ENCODE measurements at regions not wholly inside any gene's neighbourhood (a gene's known extent, or its start where the extent isn't known, plus 50 kb on each side); places are given as distances from the start of the nearest gene placed in this dataset.

DNA sequence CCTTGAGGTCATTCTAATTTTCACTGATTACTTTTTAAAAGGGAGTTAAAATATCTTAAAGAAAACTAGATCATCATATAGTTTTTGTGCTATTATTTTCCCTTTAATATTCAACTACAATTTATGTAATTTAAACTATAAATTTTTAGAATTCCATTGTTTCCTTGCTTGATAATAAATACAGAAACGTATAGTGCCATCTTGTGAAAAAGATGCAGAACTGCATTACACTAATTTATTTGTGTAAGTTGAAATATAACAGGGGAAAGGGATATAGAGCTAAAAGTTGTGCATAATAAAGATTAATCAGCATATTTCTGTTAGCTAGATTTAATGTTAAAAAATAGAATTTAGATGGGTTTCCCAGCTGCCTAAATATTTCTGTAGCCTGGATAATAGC lies 61.5 kb upstream of the TDRD3 start:
- TF ChIP-seq, protein P1, sequence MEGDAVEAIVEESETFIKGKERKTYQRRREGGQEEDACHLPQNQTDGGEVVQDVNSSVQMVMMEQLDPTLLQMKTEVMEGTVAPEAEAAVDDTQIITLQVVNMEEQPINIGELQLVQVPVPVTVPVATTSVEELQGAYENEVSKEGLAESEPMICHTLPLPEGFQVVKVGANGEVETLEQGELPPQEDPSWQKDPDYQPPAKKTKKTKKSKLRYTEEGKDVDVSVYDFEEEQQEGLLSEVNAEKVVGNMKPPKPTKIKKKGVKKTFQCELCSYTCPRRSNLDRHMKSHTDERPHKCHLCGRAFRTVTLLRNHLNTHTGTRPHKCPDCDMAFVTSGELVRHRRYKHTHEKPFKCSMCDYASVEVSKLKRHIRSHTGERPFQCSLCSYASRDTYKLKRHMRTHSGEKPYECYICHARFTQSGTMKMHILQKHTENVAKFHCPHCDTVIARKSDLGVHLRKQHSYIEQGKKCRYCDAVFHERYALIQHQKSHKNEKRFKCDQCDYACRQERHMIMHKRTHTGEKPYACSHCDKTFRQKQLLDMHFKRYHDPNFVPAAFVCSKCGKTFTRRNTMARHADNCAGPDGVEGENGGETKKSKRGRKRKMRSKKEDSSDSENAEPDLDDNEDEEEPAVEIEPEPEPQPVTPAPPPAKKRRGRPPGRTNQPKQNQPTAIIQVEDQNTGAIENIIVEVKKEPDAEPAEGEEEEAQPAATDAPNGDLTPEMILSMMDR (IDR thresholded peaks at IDR 0.05; ENCODE audit: insufficient read depth, low read depth, low read length): peak; percentile 39
- TF ChIP-seq EZH2 (IDR thresholded peaks at IDR 0.05; ENCODE audit: insufficient read depth, low read length): no peak

Measured in astrocyte (in vitro differentiated cells and primary cell).